AG09309 (cell line): ENCODE measurements at regions not wholly inside any gene's neighbourhood (a gene's known extent, or its start where the extent isn't known, plus 50 kb on each side); places are given as distances from the start of the nearest gene placed in this dataset.

Experiments
- DNase-seq: peaks from one replicate; pipeline ENCODE4 v3.0.0-alpha.2; 2010; ENCODE audit warnings: low read depth
- H3K4me3 ChIP-seq: 2 replicates; pipeline ENCODE4 v1.5.1; 2011; ENCODE audit warnings: mild to moderate bottlenecking, low read depth, low read length, moderate library complexity; ENCODE audit not compliant: control insufficient read depth
- CTCF ChIP-seq: IDR thresholded peaks from 2 replicates; pipeline ENCODE4 v1.5.1; 2011; ENCODE audit warnings: mild to moderate bottlenecking, low read depth, low read length, inconsistent platforms; ENCODE audit not compliant: insufficient read depth, control insufficient read depth; ENCODE audit errors: missing control alignments

- no peak for TF ChIP-seq CTCF
- H3K4me3 ChIP-seq: no peak overlapping the region
- DNase-seq: no peak
These were observed 427.5 kb downstream of the ADRA2A start for GRCh38 chr10:111504376-111504775.

- TF ChIP-seq CTCF: no peak
- DNase-seq: no peak
- H3K4me3 ChIP-seq: no peak overlapping the region
These were observed 429.6 kb downstream of the ADRA2A start for GRCh38 chr10:111506266-111507034.

- no peak for DNase-seq
- no peak for TF ChIP-seq CTCF
- H3K4me3 ChIP-seq: no peak overlapping the region
These were observed 434.9 kb downstream of the ADRA2A start for GRCh38 chr10:111511751-111512150.

- H3K4me3 ChIP-seq: no peak overlapping the region
- no peak for DNase-seq
- TF ChIP-seq CTCF: no peak
These were observed 438.4 kb downstream of the ADRA2A start for GRCh38 chr10:111515264-111515663.

GRCh38 chr10:111515706-111516105 lies 438.9 kb downstream of the ADRA2A start:
- no peak for TF ChIP-seq CTCF

GRCh38 chr10:111516144-111516543 lies 439.3 kb downstream of the ADRA2A start:
- no peak for TF ChIP-seq CTCF
- DNase-seq: no peak
- H3K4me3 ChIP-seq: no peak overlapping the region

More at GRCh38 chr10:111515706-111516105, 438.9 kb downstream of the ADRA2A start:
- no peak for DNase-seq
- no peak overlapping the region for H3K4me3 ChIP-seq
